HG03457 (cell line): ENCODE measurements at regions not wholly inside any gene's neighbourhood (a gene's known extent, or its start where the extent isn't known, plus 50 kb on each side); places are given as distances from the start of the nearest gene placed in this dataset.
"Not testable (repeated sequence)": the region's sequence is repeated elsewhere in the genome, so short reads cannot be mapped to it uniquely, and the experiment has no call there.

Experiments
- ATAC-seq: cut with Tn5 transposase; IDR thresholded peaks from one replicate; pipeline ENCODE4 v1.9.1; 2021; ENCODE audit warnings: moderate number of reproducible peaks; ENCODE audit not compliant: unreplicated experiment

GRCh38 chr3:20424086-20424485, 238.1 kb upstream of the SGO1 start:
- no peak for ATAC-seq

DNA sequence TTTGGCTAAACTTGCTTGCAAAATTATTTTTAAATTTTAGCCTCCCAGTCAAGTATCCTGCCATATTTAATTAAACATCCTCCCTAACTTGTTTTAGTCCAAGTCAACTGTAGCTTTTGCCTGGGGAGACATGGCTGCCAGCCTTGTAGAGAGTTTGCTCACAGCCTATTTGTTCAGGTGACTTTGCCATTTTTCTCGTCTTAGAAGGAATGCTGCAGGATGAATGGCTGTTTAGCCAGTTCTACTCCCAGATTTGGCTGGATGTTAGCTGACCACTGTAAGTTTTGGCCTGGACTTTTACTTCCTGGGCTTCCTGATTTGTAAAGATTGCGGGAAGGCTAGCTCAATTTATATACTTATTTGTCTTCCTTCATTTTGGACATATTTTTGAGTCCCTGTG, 236.4 kb upstream of the SGO1 start:
- no peak for ATAC-seq

GRCh38 chr3:20417388-20418108, 231.5 kb upstream of the SGO1 start:
- ATAC-seq, result no peak

DNA sequence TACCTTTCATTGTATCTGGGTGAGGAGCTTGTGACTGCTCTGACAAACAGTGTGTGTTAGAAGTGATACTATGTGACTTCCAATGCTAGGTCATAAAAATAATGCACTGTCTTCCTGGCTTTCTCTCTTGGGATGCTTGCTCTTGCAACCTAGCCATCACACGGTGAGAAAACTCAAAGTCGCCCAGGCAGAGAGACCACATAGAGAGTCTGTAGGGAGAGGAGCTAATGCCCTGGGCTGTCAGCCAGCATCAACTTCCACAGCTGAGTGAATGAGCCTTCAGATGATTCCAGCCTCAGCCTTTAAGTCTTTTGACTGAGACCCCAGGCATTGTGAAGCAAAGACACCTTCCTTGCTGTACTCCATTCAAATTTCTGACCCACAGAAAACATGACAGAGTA, 220.6 kb upstream of the SGO1 start:
- no peak for ATAC-seq

DNA sequence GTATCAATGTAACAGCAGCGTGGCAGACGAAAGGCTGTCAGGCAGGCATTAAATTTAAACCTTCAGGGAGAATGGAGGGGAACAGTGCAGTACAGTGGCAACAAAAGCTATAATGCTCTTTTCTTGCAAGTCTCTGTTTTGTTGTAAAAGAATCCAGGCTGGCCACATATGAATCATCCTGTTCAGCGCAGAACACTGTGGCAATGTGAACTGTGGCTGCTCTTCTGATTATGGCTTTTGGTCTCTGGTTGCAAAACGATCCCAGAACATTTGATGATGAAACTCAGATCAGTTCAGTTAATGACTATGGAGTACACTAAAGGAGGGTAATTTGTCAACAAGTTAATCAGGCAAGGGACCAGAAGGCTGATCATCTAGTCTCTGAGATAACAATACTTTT, 219.7 kb upstream of the SGO1 start:
- ATAC-seq, result no peak

- no peak for ATAC-seq
Measured at GRCh38 chr3:20405231-20405630, 219.2 kb upstream of the SGO1 start.

- no peak for ATAC-seq
Measured at GRCh38 chr3:20404741-20405100, 218.7 kb upstream of the SGO1 start.

- no peak for ATAC-seq
Measured at GRCh38 chr3:20403986-20404740, 218.2 kb upstream of the SGO1 start.

DNA sequence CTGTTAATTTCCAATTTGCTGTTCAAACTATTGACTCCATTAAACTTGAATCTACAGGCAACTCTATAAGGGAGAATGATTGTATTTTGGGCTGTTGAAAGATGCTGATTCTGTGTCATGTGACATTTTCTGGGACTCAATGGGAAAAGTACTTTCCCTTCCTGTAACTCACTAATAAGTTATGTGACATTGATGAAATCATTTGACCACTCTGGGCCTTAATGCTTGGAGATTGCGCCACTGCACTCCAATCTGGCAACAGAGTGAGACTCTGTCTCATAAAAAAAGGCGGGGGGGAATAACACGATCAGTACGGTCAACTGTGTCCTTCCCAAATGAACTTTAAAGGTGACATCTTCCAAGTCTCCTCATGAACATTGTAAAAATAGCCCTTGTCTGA, 215.2 kb upstream of the SGO1 start:
- ATAC-seq, result no peak

- no peak for ATAC-seq
Measured at GRCh38 chr3:20400686-20401085, 214.7 kb upstream of the SGO1 start.

DNA sequence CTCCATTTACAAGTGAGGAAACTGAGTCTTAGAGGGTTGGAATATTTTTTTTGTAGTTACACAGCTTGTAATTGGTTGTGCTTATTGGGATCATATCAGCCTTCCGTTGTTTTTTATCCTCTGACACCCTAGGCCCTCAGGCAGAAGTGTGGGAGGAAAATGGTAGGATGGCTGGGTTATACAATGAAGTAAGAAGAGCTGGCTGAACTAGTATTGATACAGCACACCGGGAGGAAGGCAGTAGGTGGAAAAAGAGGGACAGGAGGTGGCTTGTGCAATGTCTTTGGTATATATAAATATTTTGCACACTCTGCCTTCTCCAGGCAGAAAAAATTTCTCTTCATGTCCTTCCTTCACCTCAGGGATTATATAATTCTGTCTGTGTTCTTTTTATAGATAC, 214.3 kb upstream of the SGO1 start:
- ATAC-seq, result no peak

DNA sequence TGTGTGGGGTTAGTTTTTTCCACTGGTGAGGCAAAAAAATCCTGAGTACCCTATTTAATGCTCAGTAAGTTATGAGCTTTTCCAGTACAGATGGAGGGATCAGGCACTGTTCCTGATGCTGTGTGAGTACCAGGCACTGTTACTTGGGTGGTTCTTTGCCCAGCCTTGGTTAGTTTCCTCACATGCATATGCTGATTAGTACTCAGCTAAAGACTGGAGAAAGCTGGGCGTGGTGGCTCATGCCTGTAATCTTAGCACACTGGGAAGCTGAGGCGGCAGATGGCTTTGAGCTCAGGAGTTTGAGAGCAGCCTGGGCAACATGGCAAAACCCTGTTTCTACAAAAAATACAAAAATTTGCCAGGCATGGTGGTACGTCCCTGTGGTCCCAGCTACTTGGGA, 210.3 kb upstream of the SGO1 start:
- no peak for ATAC-seq

- no peak for ATAC-seq
Measured at GRCh38 chr3:20395692-20396091, 209.7 kb upstream of the SGO1 start.

GRCh38 chr3:20394243-20394642, 208.2 kb upstream of the SGO1 start:
- ATAC-seq, result no peak

DNA sequence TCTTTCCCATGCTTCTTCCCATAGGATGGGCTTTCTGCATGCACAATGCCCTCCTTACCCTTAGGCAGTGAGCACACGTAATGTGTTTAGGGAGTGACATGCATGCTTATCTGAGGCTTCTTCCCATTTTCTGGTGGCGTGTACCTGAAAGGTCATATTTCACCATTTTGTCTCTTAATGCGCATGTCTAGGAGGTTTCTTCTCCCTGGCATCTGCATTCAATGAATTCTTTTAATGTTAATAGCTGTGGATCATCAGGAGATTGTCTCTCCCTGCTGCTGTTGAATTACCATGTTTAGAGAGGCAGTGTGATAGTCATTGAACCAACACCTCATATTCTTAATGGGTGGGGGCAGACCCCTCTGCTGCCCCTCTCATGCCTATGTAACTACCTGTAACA, 205.6 kb upstream of the SGO1 start:
- no peak for ATAC-seq

DNA sequence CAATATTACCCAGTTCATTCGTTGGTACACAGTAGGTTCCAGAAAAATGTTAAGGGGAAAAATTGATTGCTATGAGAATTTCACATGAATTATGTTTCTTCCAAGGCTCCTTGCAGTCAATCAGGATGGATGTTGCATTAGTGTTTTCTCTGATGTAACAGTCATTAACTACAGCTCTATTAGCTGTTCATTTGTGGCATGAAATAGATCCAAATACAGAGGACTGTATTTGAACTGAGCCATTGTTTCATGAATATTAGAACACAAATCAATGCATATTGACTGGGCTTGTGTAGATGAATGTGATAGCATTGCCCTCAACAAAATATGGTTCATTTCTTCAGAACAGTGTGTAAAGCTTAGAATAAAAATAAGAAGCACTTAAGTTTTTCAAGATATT, 203.0 kb upstream of the SGO1 start:
- ATAC-seq, result no peak

DNA sequence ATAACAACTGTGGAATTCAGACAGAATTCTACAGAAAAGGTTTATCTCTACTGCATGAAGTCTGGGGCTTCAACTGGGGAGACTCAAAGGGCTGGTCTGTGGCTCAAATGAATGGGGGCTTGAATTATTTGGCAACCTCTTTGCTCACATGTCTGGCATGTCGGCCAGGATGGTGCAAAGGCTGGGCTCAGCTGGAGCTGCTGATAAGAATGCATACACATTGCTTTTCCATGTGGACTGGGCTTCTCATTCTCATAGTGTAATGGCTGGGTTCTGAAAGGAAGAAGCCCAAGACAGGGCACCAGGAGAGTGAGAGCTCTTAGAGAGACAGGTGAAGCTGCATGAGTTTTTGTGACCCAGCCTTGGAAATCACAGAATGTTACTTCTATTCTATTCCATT, 194.3 kb upstream of the SGO1 start:
- no peak for ATAC-seq

- no peak for ATAC-seq
Measured at GRCh38 chr3:20378315-20378714, 192.3 kb upstream of the SGO1 start.

DNA sequence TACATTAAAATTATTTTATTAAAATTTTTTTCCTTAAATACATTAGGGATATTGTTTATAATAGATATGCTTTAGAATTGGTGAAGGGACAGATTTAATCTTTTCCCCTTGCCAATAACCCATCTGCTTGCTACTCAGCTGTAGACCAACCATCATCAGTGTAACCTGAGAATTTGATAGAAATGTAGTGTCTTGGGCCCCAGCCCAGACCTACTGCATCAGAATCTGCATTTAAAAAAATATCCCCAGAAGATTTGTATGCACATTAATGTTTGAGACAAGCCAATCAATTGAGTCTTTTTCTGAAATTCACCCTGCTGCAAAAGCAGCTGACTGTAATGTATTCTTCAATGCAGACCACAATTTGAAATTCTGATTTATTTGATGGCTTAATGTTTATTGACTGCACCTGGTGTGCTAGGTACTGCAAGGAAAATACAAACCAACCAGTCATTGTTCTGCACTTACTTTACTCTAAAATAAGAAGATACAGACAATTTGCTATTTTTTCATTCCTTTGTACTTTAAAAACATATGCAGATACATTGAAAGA, 190.7 kb upstream of the SGO1 start:
- ATAC-seq, result no peak

DNA sequence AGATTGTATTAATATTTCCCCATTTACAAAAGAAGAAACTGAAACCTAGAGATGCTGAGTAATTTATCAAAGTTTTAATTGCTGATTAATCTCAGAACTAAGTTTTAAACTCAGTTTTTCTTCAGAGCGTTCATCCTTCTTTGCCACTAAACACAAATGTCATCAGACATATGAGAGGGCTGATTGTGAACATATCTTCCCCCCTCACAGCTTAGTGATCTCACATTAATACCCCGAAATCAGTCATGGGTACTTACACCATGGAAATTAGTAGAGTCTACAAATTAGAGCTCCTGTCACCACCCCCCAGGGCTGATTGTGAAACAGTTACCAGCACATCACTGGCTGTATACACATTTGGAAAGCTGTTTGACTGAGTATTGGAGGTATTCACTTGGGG, 189.3 kb upstream of the SGO1 start:
- no peak for ATAC-seq

- not testable (repeated sequence) for ATAC-seq
Measured at GRCh38 chr3:20370273-20371063, 184.5 kb upstream of the SGO1 start.

- no peak for ATAC-seq
Measured at GRCh38 chr3:20361000-20361399, 175.0 kb upstream of the SGO1 start.
